GM21360 (cell line): ENCODE measurements at regions not wholly inside any gene's neighbourhood (a gene's known extent, or its start where the extent isn't known, plus 50 kb on each side); places are given as distances from the start of the nearest gene placed in this dataset.

ENCODE experiments used
- ATAC-seq: cut with Tn5 transposase; IDR thresholded peaks from one replicate; pipeline ENCODE4 v1.9.1; 2021; ENCODE audit warnings: mild to moderate bottlenecking, moderate library complexity; ENCODE audit not compliant: unreplicated experiment

DNA sequence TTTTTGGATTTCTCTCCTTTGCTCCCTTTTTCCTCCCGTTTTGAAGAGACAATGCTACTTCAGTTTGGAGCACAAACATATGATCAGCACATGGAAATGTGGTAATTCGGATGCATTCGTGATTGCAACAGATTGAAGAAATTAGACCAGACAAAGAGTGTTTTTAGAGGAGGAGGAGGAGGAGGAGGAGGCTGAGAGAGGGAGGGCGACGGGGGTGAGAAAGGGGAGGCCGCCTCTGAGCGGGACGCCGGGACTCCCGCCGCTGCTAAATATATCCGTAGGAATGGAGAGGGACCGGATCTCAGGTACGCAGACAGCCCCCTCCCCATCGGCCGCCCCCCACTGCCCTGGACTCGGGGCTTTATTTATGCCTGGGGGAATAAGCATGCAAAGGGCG, 179.3 kb downstream of the SEC14L1 start:
- no peak for ATAC-seq

DNA sequence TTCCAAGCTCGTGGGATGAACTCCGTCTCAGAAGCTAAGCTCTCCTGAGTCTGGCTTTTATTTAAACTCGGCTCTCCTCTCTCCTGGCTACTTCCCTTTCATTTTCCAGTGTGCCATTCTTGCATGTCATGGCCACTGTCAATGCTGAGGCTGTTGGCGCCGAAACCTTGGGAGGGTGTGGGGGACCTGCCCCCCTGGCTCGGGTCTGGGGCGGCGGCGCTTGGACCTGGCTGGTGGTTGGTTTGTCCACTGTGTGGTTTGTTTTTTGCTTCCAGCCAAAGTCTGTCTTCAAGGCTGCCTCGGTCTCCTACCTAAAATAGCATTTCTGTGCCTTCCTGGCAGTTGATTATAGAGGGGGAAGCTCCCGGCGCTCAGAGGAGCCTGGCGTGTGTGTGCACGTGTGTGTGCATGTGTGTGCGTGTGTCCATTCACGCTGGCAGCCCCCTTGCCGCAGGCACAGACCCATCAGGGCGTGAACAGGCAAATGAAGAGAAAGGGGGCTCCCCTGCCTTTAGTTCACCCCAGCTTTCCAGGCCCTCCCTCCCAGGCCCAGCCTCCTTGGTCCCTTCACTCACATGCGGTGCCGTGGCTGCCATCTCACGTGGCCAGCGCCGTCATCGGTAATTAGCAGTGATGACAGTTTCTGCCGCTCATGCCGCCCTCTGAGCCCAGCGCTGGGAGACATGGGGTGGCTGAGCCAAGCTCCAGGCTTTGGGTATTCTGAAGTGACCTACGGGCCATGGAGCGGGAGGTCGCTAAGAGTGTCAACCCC, 179.9 kb downstream of the SEC14L1 start:
- ATAC-seq: no peak

DNA sequence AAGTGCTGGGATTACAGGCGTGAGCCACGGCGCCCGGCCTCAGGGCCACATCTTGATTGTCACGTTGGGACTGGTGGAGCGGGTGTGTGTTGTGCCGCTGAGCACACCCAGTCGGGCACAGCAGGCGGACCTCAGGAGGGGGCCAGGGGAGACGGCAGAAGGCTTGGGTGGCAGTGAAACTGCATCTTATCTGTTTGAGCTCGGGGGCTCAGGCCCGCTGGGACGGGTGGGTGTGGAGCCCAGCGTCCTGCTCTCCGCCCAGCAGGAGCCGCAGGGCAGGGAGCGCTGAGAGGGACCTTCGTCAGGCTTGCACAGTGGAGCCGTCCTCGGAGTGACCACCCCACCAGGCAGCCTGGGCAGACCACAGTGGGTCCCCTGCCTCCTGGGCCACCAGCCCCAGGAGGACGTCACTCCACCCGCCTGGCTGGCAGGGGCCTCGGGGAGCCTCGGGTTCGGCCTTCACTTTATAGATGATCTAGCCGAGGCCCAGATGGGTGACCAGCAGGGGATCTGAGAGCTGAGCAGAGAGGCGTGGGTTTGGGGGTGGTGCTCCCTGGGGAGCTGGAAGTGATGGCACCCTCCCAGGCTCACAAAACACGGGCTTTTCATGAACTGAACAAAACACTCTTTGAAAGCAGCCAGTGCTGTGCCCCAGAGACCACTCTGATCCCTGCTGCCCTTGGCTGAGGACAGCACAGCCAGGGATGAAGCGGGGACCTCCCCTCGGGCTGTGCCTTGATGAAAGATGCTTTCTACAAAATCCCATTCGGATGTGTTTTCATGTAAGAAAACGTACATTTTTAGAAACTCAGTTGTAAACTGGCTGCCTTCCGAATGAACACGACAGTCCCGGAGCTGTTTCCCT, 181.1 kb downstream of the SEC14L1 start:
- ATAC-seq: no peak

DNA sequence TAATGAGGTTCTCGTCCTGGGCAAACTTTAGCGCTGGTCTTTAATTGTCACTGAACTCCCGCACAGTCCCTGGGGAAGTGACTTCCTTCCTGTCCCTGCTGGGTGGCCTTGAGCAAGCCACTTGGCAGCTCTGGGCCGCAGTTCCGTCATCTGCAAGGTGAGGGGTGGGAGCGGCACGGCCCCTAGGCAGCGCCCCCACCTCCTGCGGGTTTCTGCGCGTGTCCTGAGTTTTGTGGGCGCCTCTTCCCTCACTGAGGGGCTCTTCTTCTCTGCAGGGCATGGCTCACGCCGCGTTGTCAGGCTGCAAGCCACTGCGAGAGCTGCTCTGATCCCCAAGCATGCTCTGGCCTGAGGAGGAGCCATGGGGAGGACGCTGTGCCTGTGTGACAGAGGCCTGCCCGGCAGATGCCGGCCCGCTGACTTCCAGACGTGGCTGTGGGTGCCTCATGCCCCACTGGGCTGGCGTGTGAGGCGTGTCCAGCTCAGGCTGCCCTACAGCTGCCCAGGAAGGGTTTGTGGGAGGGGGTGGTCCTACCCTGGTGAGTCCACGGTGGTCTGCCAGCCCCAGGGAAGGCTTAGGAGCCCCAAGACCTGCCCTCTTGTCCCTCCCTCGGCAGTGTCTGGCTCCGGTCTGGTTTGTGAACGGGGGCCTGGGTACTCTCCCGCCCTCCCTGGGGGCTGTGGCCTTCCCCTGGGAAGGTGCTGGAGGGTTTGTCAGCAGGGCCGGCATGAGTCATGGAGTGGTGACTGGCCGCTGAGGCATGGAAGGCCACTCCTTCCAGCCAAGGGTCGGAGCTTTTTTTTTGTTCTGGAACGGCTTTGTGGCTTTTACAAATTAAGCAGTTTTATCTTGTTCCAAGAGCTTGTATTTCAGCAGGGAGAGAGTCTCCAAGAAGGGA, 182.0 kb downstream of the SEC14L1 start:
- no peak for ATAC-seq

DNA sequence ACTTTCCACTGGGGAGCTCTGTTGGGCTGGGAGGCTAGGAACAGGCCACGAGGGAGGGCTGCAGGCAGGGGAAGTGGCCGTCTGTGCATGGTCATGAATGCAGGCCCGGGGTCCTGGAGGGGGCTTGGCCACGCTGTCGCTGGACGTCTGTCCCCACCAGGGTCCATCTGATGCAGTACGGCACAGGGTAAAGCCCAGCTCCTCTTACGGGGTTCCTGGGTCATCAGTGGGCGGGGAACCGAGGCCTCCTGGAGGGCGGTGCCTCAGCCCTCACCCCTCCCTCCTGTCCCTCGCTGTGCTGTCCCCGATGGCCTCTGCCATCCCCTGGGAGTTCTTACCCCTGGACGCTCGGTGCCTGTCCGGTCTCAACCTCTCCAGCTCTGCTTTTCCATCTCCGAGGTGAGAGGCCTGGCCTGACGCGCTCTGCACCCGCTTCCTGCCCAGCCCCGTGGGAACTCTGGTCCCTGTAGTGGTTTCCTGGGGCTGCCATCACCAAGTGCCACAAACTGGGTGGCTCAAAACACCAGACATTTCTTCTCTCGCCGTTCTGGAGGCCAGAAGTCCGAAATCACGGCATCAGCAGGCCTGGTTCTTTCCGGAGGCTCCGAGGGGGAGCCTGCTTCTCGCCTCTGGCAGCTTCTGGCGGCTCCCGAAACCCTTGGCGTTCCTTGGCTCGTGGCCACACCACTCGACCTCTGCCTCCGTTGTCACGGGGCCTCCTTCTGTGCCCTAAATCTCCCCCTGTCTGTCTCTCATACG, 182.8 kb downstream of the SEC14L1 start:
- no peak for ATAC-seq

DNA sequence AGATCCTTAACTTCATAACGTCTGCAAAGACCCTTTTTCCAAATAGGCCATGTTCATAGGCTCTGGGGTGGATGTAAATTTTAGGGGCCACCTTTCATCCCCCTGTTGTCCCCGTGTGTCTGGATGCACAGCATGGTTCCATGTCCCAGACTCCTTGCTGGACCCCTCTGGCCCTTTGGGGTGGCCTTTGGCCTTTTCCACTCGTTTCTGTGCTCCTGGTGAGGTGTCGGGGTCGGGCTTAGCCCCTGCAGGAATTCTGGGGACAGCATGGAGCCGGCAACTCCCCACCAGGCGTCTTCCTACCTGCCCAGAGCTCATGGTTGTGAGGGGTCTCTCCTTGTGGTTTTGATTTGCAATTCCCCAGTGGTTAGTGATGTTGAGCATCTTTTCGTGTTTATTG, 183.5 kb downstream of the SEC14L1 start:
- ATAC-seq: no peak

DNA sequence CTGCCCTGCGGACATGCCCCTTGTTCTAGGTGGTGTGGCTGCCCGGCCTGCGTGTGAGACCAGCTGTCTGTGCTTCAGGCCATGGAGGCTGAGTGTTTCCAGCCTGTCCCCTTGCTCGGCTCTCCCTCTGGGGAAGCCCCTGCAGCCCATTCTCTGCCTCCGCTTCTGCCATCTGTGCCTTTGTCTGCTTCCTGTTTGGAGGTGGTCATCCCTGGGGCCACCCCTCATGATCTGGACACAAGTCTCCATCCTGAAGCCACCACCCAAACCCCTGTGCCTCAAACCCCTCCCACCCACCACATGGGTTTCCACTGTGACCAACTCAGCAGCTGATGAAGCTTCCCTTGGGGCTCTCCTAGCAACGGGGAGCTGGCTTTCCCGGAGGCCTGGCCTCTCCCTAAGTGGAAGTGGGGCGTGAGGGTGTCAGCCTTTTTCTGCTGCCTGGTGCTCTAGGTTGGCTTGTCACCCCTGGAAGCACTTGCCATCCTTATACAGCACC, 184.9 kb downstream of the SEC14L1 start:
- ATAC-seq: peak; percentile 20

DNA sequence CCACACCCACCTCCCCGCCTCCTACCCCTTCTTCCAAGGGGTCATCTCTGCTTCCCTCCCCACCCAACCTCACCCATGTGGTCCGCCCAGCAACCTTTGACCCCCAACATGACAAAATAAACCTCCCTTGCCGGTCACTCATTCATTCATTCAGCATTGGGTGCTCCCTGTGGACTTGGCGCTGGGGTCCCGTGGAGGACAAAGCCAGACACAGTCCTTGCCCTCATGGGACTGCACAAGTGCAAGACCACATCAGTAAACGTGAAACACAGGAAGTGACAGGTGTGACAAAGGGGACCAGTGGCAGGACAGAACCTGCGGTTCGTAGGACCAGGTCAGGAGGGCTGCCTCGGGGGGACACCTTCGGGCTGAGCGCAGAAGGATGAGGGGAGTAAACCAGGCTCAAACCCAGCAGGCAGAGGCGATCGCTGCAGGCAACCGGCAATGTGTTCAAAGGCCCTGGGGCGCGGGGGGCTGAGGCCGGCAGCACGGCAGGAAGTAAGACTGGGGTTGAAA, 185.4 kb downstream of the SEC14L1 start:
- ATAC-seq: no peak

DNA sequence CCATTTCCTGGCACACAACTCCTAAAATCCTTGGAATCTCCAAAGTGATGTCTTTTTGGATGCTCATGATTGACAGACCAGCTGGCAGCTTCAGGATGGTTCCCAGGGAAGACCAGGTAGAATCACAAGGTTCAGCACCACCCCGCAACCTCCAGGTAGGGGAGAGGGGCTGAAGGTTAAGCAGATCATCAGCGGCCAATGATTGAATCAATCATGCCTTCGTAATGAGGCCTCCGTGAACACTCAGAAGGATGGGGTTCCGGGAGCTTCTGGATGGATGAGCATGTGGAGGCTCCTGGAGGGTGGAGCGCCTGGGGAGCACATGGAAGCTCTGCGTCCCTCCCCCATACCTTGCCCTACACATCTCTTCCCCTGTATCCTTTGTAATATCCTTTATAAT, 185.9 kb downstream of the SEC14L1 start:
- no peak for ATAC-seq

DNA sequence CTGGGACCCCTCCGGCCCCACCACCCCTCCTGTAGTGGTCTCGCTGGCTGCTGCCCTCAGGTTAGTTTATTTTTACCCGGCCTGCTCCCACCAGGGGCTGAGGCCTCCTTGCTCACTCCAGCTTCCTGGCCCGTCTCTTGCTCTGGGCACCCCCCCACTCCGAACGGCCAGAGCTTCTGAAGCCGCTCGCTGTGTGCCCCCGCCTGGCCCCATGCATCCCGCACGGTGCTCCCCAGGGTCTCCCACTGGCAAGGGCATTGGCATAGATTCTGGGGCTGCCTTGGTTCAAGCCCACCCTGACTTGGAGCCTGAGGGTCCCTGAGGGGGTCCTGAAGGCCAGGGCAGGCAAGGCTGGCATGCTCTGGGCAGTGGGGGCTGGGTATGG, 186.4 kb downstream of the SEC14L1 start:
- no peak for ATAC-seq

DNA sequence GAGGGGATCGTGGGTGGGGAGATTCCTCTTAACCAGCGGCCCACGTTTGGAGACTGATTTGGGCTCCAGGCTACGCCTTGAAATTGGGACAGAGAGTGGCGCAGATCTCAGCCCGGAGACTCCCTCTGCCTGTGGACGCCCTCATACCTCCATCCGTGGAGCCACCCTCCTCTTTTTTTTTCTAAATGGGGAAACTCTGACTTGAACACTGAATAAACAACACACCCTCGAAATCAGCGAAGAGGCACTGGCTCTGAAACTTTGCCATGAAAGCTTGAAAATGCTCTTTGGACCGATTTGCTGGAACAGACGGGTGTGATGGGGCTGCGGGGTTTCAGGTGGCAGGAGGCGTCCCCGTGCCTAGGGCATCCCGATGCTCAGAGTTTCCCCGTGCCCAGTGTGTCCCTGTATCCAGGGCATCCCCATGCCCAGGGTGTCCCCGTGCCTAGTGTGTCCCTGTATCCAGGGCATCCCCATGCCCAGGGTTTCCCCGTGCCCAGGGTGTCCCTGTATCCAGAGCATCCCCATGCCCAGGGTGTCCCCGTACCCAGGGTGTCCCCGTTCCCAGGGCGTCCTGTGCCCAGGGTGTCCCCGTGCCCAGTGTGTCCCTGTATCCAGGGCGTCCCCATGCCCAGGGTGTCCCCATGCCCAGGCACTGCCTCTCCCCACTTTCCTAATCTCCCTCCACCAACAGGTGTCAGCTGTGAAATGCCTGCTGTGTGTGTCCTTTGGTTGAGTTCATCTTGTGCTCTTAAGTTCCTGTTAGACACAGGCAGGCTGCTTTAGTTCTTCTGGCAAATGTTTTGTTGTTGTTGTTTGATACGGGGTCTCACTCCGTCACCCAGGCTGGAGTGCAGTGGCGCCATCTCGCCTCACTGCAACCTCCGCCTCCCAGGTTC, 187.0 kb downstream of the SEC14L1 start:
- no peak for ATAC-seq

DNA sequence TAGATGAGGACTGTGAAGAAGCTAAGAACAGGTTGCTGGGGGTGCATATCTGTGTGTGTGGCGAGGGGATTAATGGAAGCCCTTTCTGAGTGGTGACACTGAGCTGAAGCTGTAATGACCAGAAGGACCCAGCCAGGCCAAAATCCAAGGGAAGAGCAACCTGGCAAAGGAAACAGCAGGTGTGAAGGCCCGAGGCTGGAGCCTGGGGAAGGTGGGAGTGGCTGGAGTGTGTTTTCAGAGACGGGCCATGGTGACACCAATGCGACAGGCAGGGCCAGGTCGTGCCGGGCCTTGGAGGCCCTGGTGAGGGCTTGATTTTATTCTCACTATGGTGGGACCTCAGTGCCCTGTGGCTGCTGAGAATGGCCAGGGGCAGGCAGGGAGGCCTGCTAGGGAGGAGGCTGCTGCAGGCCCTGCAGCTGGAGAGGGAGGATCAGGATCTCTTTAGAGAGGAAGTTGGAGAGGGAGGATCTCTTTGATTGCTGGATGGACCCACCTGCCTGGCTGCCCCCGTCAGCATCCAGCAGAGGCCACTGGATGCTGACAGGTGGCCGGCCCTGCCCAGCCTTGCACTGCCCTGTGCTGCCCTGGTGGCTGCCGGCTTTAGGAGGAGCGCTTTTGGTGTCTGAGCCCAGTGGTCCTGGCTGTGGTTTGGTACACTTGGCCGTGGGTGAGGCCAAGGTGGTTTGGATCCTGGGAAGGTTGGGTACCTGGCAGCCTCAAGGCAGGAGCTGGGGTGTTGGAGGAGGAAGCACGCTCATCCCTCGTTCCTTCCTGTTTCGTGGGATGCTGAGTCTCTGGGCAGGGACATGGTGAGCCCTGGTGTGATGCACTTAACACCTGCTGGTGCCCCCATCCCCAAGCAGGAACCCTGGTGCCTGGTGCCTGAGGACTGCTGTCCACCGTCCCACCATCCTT, 188.3 kb downstream of the SEC14L1 start:
- ATAC-seq: no peak

DNA sequence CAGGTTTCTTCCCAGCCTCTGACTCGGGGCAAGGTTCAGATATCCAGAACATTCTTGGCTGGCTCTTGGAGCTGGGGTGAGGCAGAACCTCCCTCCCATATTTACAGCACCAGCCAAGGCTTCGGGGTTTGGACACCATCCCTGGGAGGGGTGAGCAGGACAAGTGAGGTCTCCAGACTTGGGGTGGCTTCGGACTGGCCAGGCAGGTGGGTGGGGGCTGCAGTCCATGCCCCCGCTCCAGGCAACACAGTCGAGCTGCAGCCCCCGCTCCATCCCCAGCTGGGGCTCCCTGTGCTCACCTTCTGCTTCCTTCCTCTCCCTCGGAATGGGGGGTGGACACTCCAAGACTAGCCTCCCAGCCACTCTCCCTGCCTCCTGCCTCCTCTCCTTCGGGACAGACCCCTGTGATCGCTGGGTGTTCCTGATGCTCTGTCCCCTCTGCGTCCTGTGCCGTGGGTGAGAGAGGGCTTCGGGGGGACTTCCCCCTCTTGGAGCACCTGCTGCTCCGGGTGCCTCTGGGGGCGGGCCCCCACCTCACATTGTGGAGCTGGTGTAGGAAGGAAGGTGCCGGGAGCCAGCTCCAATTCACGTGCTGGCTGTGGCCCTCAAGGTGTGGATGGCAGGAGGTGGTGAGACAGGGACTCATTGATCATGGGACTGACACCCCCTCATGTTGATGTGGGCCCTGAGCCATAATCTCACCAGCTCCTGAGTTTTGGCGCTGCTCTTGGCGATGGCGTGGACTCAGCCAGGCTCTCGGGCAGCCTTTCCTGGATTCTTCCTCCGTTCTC, 189.2 kb downstream of the SEC14L1 start:
- ATAC-seq: no peak

DNA sequence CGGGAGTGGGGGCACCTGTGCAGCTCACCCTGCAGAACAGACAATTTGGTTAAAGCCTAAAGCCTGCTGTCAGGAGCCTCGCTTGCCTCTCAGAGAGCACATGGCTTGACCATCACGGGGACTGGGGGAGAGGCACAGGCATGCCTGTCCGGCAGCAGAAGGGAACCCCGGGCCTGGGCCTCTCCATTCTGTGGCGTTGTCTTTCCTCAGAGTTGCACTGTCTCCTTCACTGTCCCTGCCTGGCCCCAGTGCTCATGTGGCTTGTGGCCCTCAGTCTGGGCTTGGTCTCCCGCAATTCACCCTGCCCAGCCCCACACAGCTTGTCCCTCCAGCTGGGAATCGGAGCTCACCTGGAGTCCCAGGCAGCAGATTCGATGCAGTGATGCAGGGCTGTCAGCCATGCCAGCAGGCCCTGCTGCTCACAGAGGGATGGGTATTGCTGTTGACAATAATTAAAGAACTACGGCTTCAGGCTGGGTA, 189.9 kb downstream of the SEC14L1 start:
- no peak for ATAC-seq

DNA sequence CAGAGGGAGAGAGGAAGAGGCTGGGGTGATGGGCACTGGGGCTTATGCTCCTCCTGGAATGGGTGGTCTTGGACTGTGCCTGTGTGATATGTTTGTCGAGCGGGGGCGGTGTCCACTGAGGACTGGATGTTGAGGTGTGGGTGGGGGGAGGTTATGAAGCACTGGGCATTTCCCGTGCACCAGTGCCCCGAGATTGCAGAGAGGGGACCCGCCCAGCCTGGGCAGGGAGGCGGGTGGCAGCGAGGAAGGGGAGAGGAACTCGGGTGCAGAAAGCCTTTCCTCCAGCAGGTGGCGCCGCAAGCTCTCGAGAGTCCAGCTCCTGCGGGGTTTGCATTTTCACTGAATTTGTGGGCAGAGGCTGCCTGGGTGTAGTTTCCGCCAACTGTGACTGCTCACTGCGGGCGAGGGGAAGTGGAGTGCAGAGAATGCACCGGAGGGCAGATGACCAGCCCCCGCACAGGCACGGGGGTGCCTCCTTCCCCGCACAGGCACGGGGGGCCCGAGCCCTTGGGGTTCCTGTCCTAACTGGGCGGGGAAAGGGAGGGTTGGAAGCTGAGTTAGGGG, 190.6 kb downstream of the SEC14L1 start:
- peak; percentile 55 for ATAC-seq

DNA sequence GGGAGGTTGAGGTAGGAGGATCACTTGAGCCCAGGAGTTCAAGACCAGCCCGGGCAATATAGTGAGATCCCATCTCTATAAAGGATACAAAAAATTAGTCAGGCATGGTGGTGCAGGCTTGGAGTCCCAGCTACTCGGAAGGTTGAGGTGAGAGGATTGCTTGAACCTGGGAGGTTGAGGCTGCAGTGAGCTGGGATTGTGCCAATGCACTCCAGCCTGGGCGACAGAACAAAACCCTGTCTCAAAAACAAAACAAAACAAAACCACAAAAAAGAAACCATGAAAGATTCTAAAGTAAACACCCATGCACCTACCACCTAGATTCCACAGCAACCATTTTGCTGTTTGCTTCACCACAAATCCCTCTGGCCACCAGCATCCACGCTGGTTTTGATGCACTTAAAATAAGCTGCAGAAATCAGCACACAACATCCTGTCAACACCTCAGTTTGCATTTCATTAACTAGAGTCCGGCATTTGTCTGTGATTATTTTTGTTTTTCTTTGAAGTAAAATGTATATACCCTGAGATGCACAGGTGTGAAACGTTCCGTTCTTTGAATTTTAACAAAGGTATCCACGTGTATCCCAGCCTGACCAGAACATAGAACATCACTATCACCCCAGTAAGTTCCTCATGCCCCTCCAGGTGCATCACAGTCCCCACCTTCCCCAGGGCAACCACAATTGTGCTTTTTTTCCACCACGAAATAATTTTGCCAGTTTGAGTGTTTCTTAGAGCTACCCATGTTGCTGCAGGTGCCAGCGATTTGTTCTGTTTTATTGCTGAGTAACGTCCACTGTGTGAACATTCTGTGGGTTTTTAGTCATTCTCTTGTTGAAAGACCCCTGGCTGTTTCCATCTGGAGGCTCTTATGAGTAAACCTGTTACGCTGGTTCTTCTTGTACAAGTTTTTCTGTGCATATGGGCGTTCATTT, 191.5 kb downstream of the SEC14L1 start:
- ATAC-seq: no peak
